Neutrophil (primary cell): ENCODE measurements at regions not wholly inside any gene's neighbourhood (a gene's known extent, or its start where the extent isn't known, plus 50 kb on each side); places are given as distances from the start of the nearest gene placed in this dataset.

Experiments used
- H3K27ac ChIP-seq: fragments of 200-600 bp; sonication (generic); 2 replicates; pipeline ENCODE4 v1.5.1; 2016; ENCODE audit warnings: mild to moderate bottlenecking, moderate library complexity
- H3K27me3 ChIP-seq: fragments of 200-600 bp; sonication (generic); 2 replicates; pipeline ENCODE4 v1.6.0; 2016; ENCODE audit warnings: mild to moderate bottlenecking
- H3K36me3 ChIP-seq: fragments of 200-600 bp; sonication (generic); 2 replicates; pipeline ENCODE4 v1.5.1; 2017
- H3K4me1 ChIP-seq, 2 experiments: fragments of 200-600 bp in 1 of 2; sonication (generic) in 1 of 2; 1 replicate in 1 of 2; 2 replicates in 1 of 2; pipeline versions ENCODE4 v1.5.1 to v1.6.1; 2013 to 2016; ENCODE audit warnings: low read depth in 1 of 2, low read length in 1 of 2, mild to moderate bottlenecking in 1 of 2, moderate library complexity in 1 of 2; ENCODE audit not compliant: control insufficient read depth in 1 of 2, insufficient read depth in 1 of 2
- H3K4me3 ChIP-seq, 2 experiments: fragments of 200-600 bp in 1 of 2; sonication (generic) in 1 of 2; 1 replicate in 1 of 2; 2 replicates in 1 of 2; pipeline ENCODE4 v1.5.1; 2013 to 2016; ENCODE audit warnings: low read depth in 1 of 2, low read length in 1 of 2, mild to moderate bottlenecking in 1 of 2, moderate library complexity in 1 of 2
- H3K9me3 ChIP-seq: fragments of 200-600 bp; sonication (generic); 2 replicates; pipeline ENCODE4 v1.5.1; 2016
- CTCF ChIP-seq: fragments of 200-600 bp; sonication (generic); IDR thresholded peaks from 2 replicates; pipeline ENCODE4 v1.5.1; 2016; ENCODE audit warnings: antibody characterized with exemption

GRCh38 chr1:59062743-59063142, 234.2 kb upstream of the FGGY start:
- Histone ChIP-seq H3K4me1 (no peaks in the 10 kb centered on the region), H3K27me3 (no peaks in the 10 kb centered on the region), H3K9me3 (no peaks in the 10 kb centered on the region), H3K36me3 (no peaks in the 10 kb centered on the region), H3K27ac (no peak overlapping the region), H3K4me3 (no peak overlapping the region)
- no peak for TF ChIP-seq CTCF

- no peaks in the 10 kb centered on the region for H3K9me3 ChIP-seq
- H3K27me3 ChIP-seq: no peaks in the 10 kb centered on the region
- no peaks in the 10 kb centered on the region for H3K36me3 ChIP-seq
- H3K4me1 ChIP-seq: no peaks in the 10 kb centered on the region
- no peak overlapping the region for H3K4me3 ChIP-seq
- TF ChIP-seq CTCF: no peak
- no peak overlapping the region for H3K27ac ChIP-seq
These were observed 233.4 kb upstream of the FGGY start for GRCh38 chr1:59063501-59063900.

GRCh38 chr1:59064592-59064991, 232.3 kb upstream of the FGGY start:
- Histone ChIP-seq H3K27ac (no peak overlapping the region), H3K36me3 (no peaks in the 10 kb centered on the region), H3K9me3 (no peaks in the 10 kb centered on the region), H3K4me1 (no peaks in the 10 kb centered on the region), H3K4me3 (no peak overlapping the region), H3K27me3 (no peaks in the 10 kb centered on the region)
- TF ChIP-seq CTCF: no peak

DNA sequence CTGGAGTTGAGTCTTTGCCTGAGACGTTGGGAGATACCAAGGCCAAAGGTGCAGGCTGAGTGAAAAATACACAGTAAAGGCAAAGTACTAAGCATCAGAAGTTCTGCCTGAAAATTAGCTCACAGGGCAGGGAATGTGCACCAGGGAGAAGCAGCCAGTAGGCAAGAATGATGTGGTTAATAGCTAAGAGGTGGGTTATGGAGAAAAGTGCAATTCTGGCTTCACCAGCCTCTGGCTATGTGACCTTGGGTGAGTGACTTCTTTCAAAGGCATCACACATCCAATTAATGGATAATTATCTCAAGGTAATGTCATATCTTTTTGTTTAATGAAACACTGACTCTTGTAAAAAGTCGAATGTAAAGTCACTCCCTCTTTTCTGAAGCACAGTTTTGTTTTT, 230.7 kb upstream of the FGGY start:
- Histone ChIP-seq H3K4me1 (peaks cover 3 to 4% of the 10 kb centered on the region in 2 experiments), H3K36me3 (no peaks in the 10 kb centered on the region), H3K4me3 (no peak overlapping the region), H3K27me3 (no peaks in the 10 kb centered on the region), H3K9me3 (no peaks in the 10 kb centered on the region), H3K27ac (no peak overlapping the region)
- no peak for TF ChIP-seq CTCF

DNA sequence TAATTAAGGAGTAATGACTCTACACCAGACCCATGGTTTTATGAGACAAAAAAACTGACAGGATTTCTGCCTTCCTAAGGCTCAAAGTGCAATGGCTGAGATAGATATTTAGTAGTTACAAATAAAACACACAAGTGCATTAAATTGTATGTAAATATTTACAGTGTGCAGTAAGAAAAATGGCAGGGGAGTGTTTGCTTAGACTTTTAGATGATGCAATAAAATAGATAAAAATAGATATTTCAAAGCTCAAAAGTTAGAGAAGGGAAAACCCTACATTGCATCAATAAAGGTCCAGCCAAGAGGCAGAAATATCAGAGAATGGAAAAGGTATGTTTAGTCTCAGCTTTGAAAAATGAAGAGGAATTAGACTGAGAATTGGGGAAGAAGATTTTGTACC, 226.3 kb upstream of the FGGY start:
- Histone ChIP-seq H3K4me3 (no peak overlapping the region), H3K27me3 (no peaks in the 10 kb centered on the region), H3K36me3 (no peaks in the 10 kb centered on the region), H3K9me3 (no peaks in the 10 kb centered on the region), H3K27ac (no peak overlapping the region), H3K4me1 (peaks cover 17 to 18% of the 10 kb centered on the region in 2 experiments)
- no peak for TF ChIP-seq CTCF

- Histone ChIP-seq H3K9me3 (no peaks in the 10 kb centered on the region), H3K27me3 (no peaks in the 10 kb centered on the region), H3K4me3 (no peak overlapping the region), H3K36me3 (no peaks in the 10 kb centered on the region), H3K4me1 (peaks cover 17 to 18% of the 10 kb centered on the region in 2 experiments), H3K27ac (peak overlapping the region; percentile 54)
- no peak for TF ChIP-seq CTCF
These were observed 225.6 kb upstream of the FGGY start for GRCh38 chr1:59071289-59071688.
